Fibroblast of skin of back (primary cell): ENCODE measurements at regions not wholly inside any gene's neighbourhood (a gene's known extent, or its start where the extent isn't known, plus 50 kb on each side); places are given as distances from the start of the nearest gene placed in this dataset.
"Not testable (repeated sequence)": the region's sequence is repeated elsewhere in the genome, so short reads cannot be mapped to it uniquely, and the experiment has no call there.

Experiments
- DNase-seq: peaks from one replicate; pipeline ENCODE4 v3.0.0-alpha.2; 2013

- DNase-seq: no peak
These were observed 296.8 kb upstream of the RSPO3 start for GRCh38 chr6:126821706-126822105.

- DNase-seq: peak; percentile 38
These were observed 294.2 kb upstream of the RSPO3 start for GRCh38 chr6:126824226-126824625.

GRCh38 chr6:126824815-126825214 lies 293.7 kb upstream of the RSPO3 start:
- DNase-seq: no peak

GRCh38 chr6:126826166-126826714 lies 292.2 kb upstream of the RSPO3 start:
- peak; percentile 54 for DNase-seq

GRCh38 chr6:126831461-126831860 lies 287.0 kb upstream of the RSPO3 start:
- DNase-seq: peak; percentile 21

- DNase-seq: no peak
These were observed 275.7 kb upstream of the RSPO3 start for GRCh38 chr6:126842769-126843168.

- DNase-seq: no peak
These were observed 270.4 kb upstream of the RSPO3 start for GRCh38 chr6:126848119-126848518.

GRCh38 chr6:126867641-126868040 lies 250.8 kb upstream of the RSPO3 start:
- no peak for DNase-seq

GRCh38 chr6:126873351-126873750 lies 245.1 kb upstream of the RSPO3 start:
- peak; percentile 59 for DNase-seq

GRCh38 chr6:126873791-126874190 lies 244.7 kb upstream of the RSPO3 start:
- DNase-seq: no peak

- DNase-seq: no peak
These were observed 242.0 kb upstream of the RSPO3 start for GRCh38 chr6:126876446-126876845.

- no peak for DNase-seq
These were observed 237.5 kb upstream of the RSPO3 start for GRCh38 chr6:126880964-126881363.

- DNase-seq: no peak
These were observed 232.4 kb upstream of the RSPO3 start for GRCh38 chr6:126886106-126886505.

GRCh38 chr6:126888727-126889725 lies 229.4 kb upstream of the RSPO3 start:
- DNase-seq: no peak

GRCh38 chr6:126890055-126890454 lies 228.4 kb upstream of the RSPO3 start:
- DNase-seq: no peak

- no peak for DNase-seq
These were observed 227.3 kb upstream of the RSPO3 start for GRCh38 chr6:126891158-126891557.

- not testable (repeated sequence) for DNase-seq
These were observed 225.6 kb upstream of the RSPO3 start for GRCh38 chr6:126892869-126893268.

GRCh38 chr6:126897758-126898157 lies 220.7 kb upstream of the RSPO3 start:
- DNase-seq: no peak

- no peak for DNase-seq
These were observed 214.3 kb upstream of the RSPO3 start for GRCh38 chr6:126904176-126904575.

- DNase-seq: no peak
These were observed 212.6 kb upstream of the RSPO3 start for GRCh38 chr6:126905917-126906316.

- no peak for DNase-seq
These were observed 211.2 kb upstream of the RSPO3 start for GRCh38 chr6:126907312-126907711.

GRCh38 chr6:126907996-126908395 lies 210.5 kb upstream of the RSPO3 start:
- DNase-seq: no peak

- no peak for DNase-seq
These were observed 209.0 kb upstream of the RSPO3 start for GRCh38 chr6:126909493-126909892.

GRCh38 chr6:126913651-126914050 lies 204.8 kb upstream of the RSPO3 start:
- DNase-seq: no peak
